GM19035 (cell line): ENCODE measurements at regions not wholly inside any gene's neighbourhood (a gene's known extent, or its start where the extent isn't known, plus 50 kb on each side); places are given as distances from the start of the nearest gene placed in this dataset.
"Not testable (repeated sequence)": the region's sequence is repeated elsewhere in the genome, so short reads cannot be mapped to it uniquely, and the experiment has no call there.

Experiments used
- ATAC-seq: cut with Tn5 transposase; IDR thresholded peaks from one replicate; pipeline ENCODE4 v1.9.1; 2021; ENCODE audit not compliant: unreplicated experiment

GRCh38 chr4:117664706-117665444 is 369.4 kb upstream of the NDST3 start:
- ATAC-seq, result no peak

- no peak for ATAC-seq
Observed at GRCh38 chr4:117676153-117676552, 358.1 kb upstream of the NDST3 start.

GRCh38 chr4:117678861-117679260 is 355.4 kb upstream of the NDST3 start:
- no peak for ATAC-seq

GRCh38 chr4:117691572-117692351 is 342.5 kb upstream of the NDST3 start:
- no peak for ATAC-seq

GRCh38 chr4:117692538-117692937 is 341.7 kb upstream of the NDST3 start:
- ATAC-seq, result no peak

GRCh38 chr4:117699595-117699994 is 334.7 kb upstream of the NDST3 start:
- no peak for ATAC-seq

- peak; percentile 71 for ATAC-seq
Observed at GRCh38 chr4:117700111-117700892, 334.0 kb upstream of the NDST3 start.

- ATAC-seq, result no peak
Observed at GRCh38 chr4:117702353-117702752, 331.9 kb upstream of the NDST3 start.

GRCh38 chr4:117704721-117705120 is 329.6 kb upstream of the NDST3 start:
- no peak for ATAC-seq

GRCh38 chr4:117740736-117741135 is 293.6 kb upstream of the NDST3 start:
- no peak for ATAC-seq

- not testable (repeated sequence) for ATAC-seq
Observed at GRCh38 chr4:117745379-117745778, 288.9 kb upstream of the NDST3 start.

- ATAC-seq, result no peak
Observed at GRCh38 chr4:117755438-117755837, 278.8 kb upstream of the NDST3 start.

GRCh38 chr4:117768610-117769009 is 265.7 kb upstream of the NDST3 start:
- ATAC-seq, result no peak

- no peak for ATAC-seq
Observed at GRCh38 chr4:117770269-117771102, 263.8 kb upstream of the NDST3 start.

- no peak for ATAC-seq
Observed at GRCh38 chr4:117771647-117772337, 262.5 kb upstream of the NDST3 start.

GRCh38 chr4:117773064-117773936 is 261.0 kb upstream of the NDST3 start:
- no peak for ATAC-seq

- ATAC-seq, result no peak
Observed at GRCh38 chr4:117777721-117778120, 256.6 kb upstream of the NDST3 start.

- no peak for ATAC-seq
Observed at GRCh38 chr4:117783716-117784115, 250.6 kb upstream of the NDST3 start.

GRCh38 chr4:117784266-117784665 is 250.0 kb upstream of the NDST3 start:
- ATAC-seq, result no peak
